ENCODE measurements at regions not wholly inside any gene's neighbourhood (a gene's known extent, or its start where the extent isn't known, plus 50 kb on each side); places are given as distances from the start of the nearest gene placed in this dataset.
A peak's percentile ranks its signal among the peaks of the same experiment; 100 is the strongest.

- no peak for DNase-seq
These were observed 121.5 kb upstream of the CSNK1A1L start for GRCh38 chr13:37226971-37227370.

GRCh38 chr13:37225414-37226070 lies 120.1 kb upstream of the CSNK1A1L start:
- DNase-seq = no peak

DNA sequence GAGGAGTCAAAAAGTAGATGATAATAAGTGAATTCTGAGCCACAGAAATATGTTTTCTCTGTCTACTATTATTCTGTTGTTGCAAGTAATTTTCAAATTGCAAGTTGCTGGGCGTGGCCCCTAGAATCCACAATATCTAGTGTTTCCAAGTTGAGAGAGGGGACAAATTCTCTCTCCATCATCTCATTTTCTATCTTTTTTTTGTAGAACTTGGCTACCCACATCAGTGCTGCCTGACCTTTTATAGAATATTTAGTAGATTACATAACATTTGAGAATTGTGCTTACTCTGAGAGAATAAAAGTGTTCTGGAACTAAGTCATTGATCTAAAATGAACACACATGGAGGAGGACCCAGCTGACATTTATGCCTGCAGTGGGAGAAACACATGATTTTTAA lies 110.9 kb upstream of the CSNK1A1L start:
- DNase-seq = no peak

DNA sequence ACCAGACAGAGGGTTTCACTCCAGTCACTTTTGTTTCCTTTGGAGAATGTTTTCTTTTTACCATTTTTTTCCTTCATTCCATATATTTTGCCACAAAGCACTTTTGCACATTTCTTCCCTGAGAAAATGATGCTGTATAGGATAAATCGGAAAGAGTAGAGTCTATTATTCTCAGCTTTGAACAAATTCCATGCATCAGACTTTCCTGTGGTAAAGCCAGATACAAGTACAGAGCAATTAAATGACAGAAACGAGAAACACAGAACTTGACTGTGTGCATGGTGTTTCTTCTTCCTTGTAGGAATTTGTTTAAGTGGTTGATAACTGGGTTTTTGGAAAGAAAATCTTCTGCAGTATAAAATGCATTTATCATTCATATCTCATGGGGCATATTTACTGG lies 107.4 kb upstream of the CSNK1A1L start:
- no peak for DNase-seq

GRCh38 chr13:37211487-37211886 lies 106.0 kb upstream of the CSNK1A1L start:
- DNase-seq = no peak

DNA sequence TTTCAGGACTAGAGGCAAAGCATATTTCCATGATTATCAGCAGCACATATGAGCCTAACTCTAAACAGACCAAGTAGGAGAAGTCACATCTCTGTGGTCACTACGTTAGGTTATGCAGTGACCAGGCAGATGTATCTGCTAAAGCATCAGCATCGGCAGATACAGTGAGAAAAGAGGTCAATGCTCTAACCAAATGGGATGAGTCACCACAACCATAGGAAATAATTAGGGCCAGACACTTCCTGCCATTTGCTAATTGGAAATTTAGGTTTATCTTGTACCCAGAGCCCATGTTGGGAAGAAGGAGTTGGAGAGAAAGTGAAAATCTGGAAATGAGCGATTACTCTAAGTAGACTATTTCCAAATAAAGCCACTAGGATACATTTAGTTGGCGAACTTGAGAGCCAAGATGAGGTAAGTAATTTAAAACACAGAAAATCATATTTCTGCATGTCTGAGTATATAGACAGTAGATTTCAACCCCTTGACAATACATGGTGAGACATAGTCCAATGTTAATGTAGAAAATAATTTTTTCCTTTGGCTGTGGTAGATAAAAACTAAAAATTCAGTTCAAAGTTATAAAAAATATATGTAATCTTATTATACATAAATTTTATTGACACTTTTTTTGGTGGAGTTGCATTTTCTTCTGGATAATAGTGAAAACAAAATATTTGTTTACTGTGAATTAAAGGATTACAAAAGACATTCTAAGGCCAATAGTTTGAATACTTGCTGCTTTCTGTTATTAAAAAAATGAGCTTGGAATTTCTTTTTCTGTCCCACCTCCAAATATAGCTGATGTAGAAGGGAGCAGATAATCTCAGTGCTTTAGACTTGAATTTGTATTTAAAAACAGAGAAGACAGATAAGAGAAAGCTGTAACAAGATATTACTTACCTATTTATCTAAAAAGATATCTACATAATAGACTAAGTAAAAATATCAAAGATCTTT lies 104.4 kb upstream of the CSNK1A1L start:
- no peak for DNase-seq

GRCh38 chr13:37207691-37208451 lies 102.4 kb upstream of the CSNK1A1L start:
- DNase-seq = no peak

DNA sequence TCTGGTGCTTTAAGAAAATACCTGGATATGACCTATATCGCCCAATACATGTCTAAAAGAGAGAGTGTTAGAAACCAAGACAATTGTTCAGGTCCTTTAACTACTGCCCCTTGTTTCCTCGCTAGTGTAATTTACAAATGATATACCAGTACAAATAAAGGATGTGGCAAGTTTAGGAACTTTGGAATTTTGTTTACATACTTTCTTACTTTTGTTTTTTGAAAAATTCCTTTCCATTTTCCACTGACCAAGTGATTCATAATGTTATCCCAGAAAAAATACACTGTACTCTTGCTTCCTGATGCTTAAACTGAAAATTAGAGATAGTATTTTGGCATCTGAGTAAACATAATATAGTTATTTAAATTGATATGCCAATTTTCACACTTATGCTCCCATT lies 96.8 kb upstream of the CSNK1A1L start:
- DNase-seq = no peak

- no peak for DNase-seq
These were observed 95.6 kb upstream of the CSNK1A1L start for GRCh38 chr13:37201081-37201480.

DNA sequence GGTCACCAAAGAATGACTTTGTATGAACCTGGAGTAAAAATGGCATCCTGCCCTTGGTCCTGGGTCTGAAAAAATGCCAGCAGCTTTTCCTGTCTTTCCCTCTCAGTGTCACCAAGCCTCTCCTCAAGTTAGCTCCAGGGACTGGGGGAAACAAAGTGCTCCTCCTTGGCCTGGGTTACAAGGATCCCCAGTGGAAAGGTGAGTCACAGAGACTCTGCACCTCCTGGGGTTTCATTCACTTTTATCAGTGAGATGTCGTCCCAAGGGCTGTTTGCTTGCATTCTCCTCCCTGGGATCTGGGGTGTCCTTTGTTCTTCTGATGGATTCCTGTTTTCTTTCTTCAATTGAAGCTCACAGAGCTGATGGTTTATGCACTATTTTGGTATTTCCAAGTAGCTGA lies 93.2 kb upstream of the CSNK1A1L start:
- no peak for DNase-seq

DNA sequence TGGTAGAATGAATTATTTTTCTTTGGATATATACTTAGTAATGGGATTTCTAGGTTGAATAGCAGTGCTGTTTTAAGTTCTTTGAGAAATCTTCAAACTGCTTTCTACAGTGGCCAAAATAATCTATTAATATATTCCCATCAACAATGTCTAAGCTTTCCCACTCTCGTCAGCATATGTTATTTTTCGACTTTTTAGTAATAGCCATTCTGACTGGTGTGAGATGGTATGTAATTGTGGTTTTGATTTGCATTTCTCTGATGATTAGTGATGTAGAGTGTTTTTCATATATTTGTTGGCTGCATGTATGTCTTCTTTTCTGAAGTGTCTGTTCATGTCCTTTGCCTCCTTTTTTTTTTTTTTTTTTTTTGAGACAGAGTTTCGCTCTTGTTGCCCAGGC lies 90.2 kb upstream of the CSNK1A1L start:
- DNase-seq = no peak

DNA sequence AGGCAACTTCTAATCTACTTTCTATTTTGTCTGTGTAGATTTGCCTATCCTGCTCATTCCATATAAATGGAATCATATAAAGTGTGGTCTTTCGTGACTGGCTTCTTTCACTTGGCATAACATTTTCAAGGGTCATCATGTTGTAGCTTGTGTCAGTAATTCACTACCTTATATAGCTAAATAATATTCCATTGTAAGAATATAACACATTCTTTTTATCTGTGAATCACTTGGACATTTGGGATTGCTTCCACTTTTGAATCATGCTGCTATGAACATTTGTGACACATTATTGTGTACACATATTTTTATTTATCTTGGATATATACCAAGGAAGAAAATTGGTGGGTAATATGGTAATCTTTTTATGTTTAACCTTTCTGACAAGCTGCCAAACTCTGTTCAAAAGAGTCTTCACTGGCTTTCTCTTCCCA lies 89.0 kb upstream of the CSNK1A1L start:
- DNase-seq = no peak

- no peak for DNase-seq
These were observed 87.5 kb upstream of the CSNK1A1L start for GRCh38 chr13:37192956-37193355.

GRCh38 chr13:37187621-37188020 lies 82.2 kb upstream of the CSNK1A1L start:
- no peak for DNase-seq

DNA sequence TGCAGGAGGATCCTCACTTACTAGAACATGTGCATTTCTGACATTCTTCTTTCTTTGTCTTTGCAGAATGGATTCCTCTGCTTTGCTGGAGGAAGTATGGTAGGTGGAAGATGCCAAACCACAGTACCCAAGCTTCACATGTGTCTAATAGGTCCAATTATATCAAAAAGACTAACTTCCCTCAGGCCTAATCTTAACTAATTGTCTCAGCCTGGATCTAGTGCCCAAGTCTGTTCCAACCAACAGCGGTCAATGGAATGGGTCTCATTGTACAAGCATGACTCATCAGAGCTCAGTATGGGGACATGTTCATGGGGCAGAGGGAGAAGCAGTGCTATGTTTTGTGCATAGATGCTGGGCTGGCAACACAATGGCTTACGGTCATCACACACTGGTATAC lies 81.6 kb upstream of the CSNK1A1L start:
- DNase-seq = no peak

- no peak for DNase-seq
These were observed 76.2 kb upstream of the CSNK1A1L start for GRCh38 chr13:37181620-37182019.

DNA sequence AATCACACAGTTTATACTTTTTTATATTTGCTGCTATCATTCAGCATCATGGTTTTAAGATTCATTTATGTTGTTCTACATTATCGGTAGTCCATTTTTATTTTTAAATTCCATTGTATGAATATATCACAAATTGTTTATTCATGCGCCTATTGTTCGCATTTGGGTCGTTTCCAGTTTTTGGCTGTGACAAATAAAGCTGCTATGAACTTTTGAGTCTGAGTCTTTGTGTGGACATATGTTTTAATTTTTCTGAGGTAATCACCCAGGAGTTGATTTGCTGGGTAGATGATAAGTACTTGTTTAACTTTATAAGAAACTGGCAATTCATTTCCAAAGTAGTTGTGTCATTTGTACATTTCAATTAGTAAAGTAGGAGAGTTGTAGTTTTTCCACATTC lies 74.2 kb upstream of the CSNK1A1L start:
- no peak for DNase-seq

GRCh38 chr13:37177125-37177524 lies 71.7 kb upstream of the CSNK1A1L start:
- DNase-seq = no peak

- DNase-seq = no peak
These were observed 70.5 kb upstream of the CSNK1A1L start for GRCh38 chr13:37175996-37176395.

DNA sequence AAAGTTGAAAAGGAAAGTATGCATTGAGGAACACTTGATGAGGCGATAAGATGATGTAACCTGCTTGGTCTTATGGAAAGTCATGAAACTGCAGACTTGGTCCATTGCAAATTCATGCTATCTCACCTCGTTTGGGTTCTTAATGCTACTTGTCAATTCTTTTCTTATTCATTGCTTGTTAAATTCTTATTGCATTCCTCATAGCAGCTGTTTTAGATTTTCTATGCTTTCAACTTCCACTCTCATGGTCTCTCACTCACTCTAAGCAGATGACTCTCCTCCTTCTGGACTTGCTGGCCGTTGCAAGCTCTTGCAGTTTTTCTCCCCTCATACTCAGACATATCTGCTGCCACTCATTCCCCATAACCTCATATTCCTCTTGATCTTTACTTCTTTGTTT lies 67.8 kb upstream of the CSNK1A1L start:
- no peak for DNase-seq

DNA sequence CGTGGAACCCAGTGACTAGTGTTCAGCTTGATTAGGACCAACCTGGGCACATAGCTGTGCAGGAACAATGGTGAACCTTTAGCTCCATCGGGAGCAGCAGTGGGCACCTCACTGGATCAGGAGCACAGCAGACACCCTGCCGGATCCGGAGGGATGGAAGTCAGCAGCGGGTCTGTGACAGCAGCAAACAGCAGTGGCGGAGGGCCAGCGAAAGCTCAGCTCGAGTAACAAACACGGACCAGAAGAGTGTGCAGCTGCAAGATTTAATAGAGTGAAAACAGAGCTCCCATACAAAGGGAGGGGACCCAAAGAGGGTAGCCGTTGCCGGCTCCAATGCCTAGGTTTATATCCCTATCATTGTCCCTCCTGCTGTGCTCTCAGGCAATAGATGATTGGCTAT lies 66.8 kb upstream of the CSNK1A1L start:
- peak in 28 of 56 donors; percentile 0 to 43 (median 8) for DNase-seq

GRCh38 chr13:37168926-37169325 lies 63.5 kb upstream of the CSNK1A1L start:
- DNase-seq = no peak
